ENCODE measurements at regions not wholly inside any gene's neighbourhood (a gene's known extent, or its start where the extent isn't known, plus 50 kb on each side); places are given as distances from the start of the nearest gene placed in this dataset.

- Histone ChIP-seq H3K27me3 (ENCODE audit: control insufficient read depth in 3 of 3, insufficient read depth in 3 of 3, low read depth in 1 of 3, low read length in 3 of 3) (no peaks in the 10 kb centered on the region), H4K91ac (ENCODE audit: low read depth, low read length, poor library complexity) (no peak overlapping the region), H2AK5ac (ENCODE audit: low read depth, low read length) (no peak overlapping the region), H3K23ac (ENCODE audit: low read depth, low read length, poor library complexity) (no peak overlapping the region), H2BK15ac (ENCODE audit: low read length) (no peak overlapping the region), H3K27ac (replicated peaks; ENCODE audit: low read length) (no peak overlapping the region), H3K4me3 (ENCODE audit: low read length in 2 of 2) (no peak overlapping the region), H2BK120ac (ENCODE audit: low read depth, low read length) (no peak overlapping the region), H3K18ac (ENCODE audit: low read length) (no peak overlapping the region), H3K4me2 (ENCODE audit: insufficient read depth, low read length, poor library complexity, severe bottlenecking) (no peak overlapping the region), H2BK5ac (ENCODE audit: low read length) (no peak overlapping the region), H3K9ac (ENCODE audit: low read depth, low read length, poor library complexity) (no peak overlapping the region), H2BK12ac (ENCODE audit: low read length) (no peak overlapping the region), H3K9me3 (replicated peaks in 1 of 2; ENCODE audit: control insufficient read depth in 2 of 2, insufficient read depth in 1 of 2, low read depth in 1 of 2, low read length in 2 of 2) (no peaks in the 10 kb centered on the region), H3K79me1 (ENCODE audit: low read depth, low read length) (no peaks in the 10 kb centered on the region), H3K14ac (ENCODE audit: low read length) (no peak overlapping the region), H3K4me1 (ENCODE audit: control insufficient read depth in 2 of 2, insufficient read depth in 1 of 2, low read depth in 1 of 2, low read length in 2 of 2) (no peaks in the 10 kb centered on the region), H3K4ac (ENCODE audit: low read length) (no peak overlapping the region), H4K8ac (ENCODE audit: low read depth, low read length) (no peak overlapping the region), H2AFZ (ENCODE audit: low read length) (no peak overlapping the region), H3K36me3 (replicated peaks in 1 of 2; ENCODE audit: control insufficient read depth in 2 of 2, insufficient read depth in 2 of 2, low read length in 2 of 2) (no peaks in the 10 kb centered on the region)
- no CpG with 5 or more reads among the region's 4 CpGs for WGBS, 2 donors (ENCODE audit: extremely low coverage in 2 of 2, insufficient read length in 2 of 2, insufficient replicate concordance in 1 of 2)
- no peak for DNase-seq (ENCODE audit: low spot score)
Measured at GRCh38 chr3:101984356-101984755, 135.0 kb downstream of the NFKBIZ start.

- no CpG with 5 or more reads among the region's 3 CpGs for WGBS, 2 donors (ENCODE audit: extremely low coverage in 2 of 2, insufficient read length in 2 of 2, insufficient replicate concordance in 1 of 2)
- no peak overlapping the region for H2AFZ ChIP-seq (ENCODE audit: low read length)
Measured at GRCh38 chr3:101988596-101988995, 139.3 kb downstream of the NFKBIZ start.

GRCh38 chr3:101989578-101990200 is 140.4 kb downstream of the NFKBIZ start:
- no peaks in the 10 kb centered on the region for H3K36me3 ChIP-seq (replicated peaks in 1 of 2; ENCODE audit: control insufficient read depth in 2 of 2, insufficient read depth in 2 of 2, low read length in 2 of 2)
- no peak overlapping the region for H3K4me2 ChIP-seq (ENCODE audit: insufficient read depth, low read length, poor library complexity, severe bottlenecking)
- no peak for DNase-seq (ENCODE audit: low spot score)
- no peak overlapping the region for H3K4me3 ChIP-seq (ENCODE audit: low read length in 2 of 2)
- H3K27ac ChIP-seq (replicated peaks; ENCODE audit: low read length), result no peak overlapping the region
- no peak overlapping the region for H2BK120ac ChIP-seq (ENCODE audit: low read depth, low read length)
- WGBS, 2 donors (ENCODE audit: extremely low coverage in 2 of 2, insufficient read length in 2 of 2, insufficient replicate concordance in 1 of 2), result no CpG with 5 or more reads among the region's 5 CpGs
- no peaks in the 10 kb centered on the region for H3K27me3 ChIP-seq (ENCODE audit: control insufficient read depth in 3 of 3, insufficient read depth in 3 of 3, low read depth in 1 of 3, low read length in 3 of 3)
- no peak overlapping the region for H3K18ac ChIP-seq (ENCODE audit: low read length)
- no peak overlapping the region for H3K14ac ChIP-seq (ENCODE audit: low read length)
- H3K79me1 ChIP-seq (ENCODE audit: low read depth, low read length), result no peaks in the 10 kb centered on the region
- no peaks in the 10 kb centered on the region for H3K9me3 ChIP-seq (replicated peaks in 1 of 2; ENCODE audit: control insufficient read depth in 2 of 2, insufficient read depth in 1 of 2, low read depth in 1 of 2, low read length in 2 of 2)
- no peak overlapping the region for H4K91ac ChIP-seq (ENCODE audit: low read depth, low read length, poor library complexity)
- no peak overlapping the region for H3K4ac ChIP-seq (ENCODE audit: low read length)
- no peak overlapping the region for H2AFZ ChIP-seq (ENCODE audit: low read length)
- no peak overlapping the region for H2BK15ac ChIP-seq (ENCODE audit: low read length)
- no peak overlapping the region for H3K9ac ChIP-seq (ENCODE audit: low read depth, low read length, poor library complexity)
- no peak overlapping the region for H2BK12ac ChIP-seq (ENCODE audit: low read length)
- no peak overlapping the region for H2AK5ac ChIP-seq (ENCODE audit: low read depth, low read length)
- H3K4me1 ChIP-seq (ENCODE audit: control insufficient read depth in 2 of 2, insufficient read depth in 1 of 2, low read depth in 1 of 2, low read length in 2 of 2), result no peaks in the 10 kb centered on the region
- H2BK5ac ChIP-seq (ENCODE audit: low read length), result no peak overlapping the region
- H3K23ac ChIP-seq (ENCODE audit: low read depth, low read length, poor library complexity), result no peak overlapping the region
- no peak overlapping the region for H4K8ac ChIP-seq (ENCODE audit: low read depth, low read length)

More at GRCh38 chr3:101988596-101988995, 139.3 kb downstream of the NFKBIZ start:
- H3K79me1 ChIP-seq (ENCODE audit: low read depth, low read length), result no peaks in the 10 kb centered on the region
- no peak overlapping the region for H2BK15ac ChIP-seq (ENCODE audit: low read length)
- H3K27ac ChIP-seq (replicated peaks; ENCODE audit: low read length), result no peak overlapping the region
- no peak overlapping the region for H4K8ac ChIP-seq (ENCODE audit: low read depth, low read length)
- no peak overlapping the region for H3K9ac ChIP-seq (ENCODE audit: low read depth, low read length, poor library complexity)
- DNase-seq (ENCODE audit: low spot score), result no peak
- H3K27me3 ChIP-seq (ENCODE audit: control insufficient read depth in 3 of 3, insufficient read depth in 3 of 3, low read depth in 1 of 3, low read length in 3 of 3), result no peaks in the 10 kb centered on the region
- no peak overlapping the region for H3K23ac ChIP-seq (ENCODE audit: low read depth, low read length, poor library complexity)
- no peak overlapping the region for H2BK12ac ChIP-seq (ENCODE audit: low read length)
- no peak overlapping the region for H4K91ac ChIP-seq (ENCODE audit: low read depth, low read length, poor library complexity)
- H2AK5ac ChIP-seq (ENCODE audit: low read depth, low read length), result no peak overlapping the region
- no peaks in the 10 kb centered on the region for H3K4me1 ChIP-seq (ENCODE audit: control insufficient read depth in 2 of 2, insufficient read depth in 1 of 2, low read depth in 1 of 2, low read length in 2 of 2)
- no peak overlapping the region for H3K18ac ChIP-seq (ENCODE audit: low read length)
- H3K4me3 ChIP-seq (ENCODE audit: low read length in 2 of 2), result no peak overlapping the region
- no peaks in the 10 kb centered on the region for H3K36me3 ChIP-seq (replicated peaks in 1 of 2; ENCODE audit: control insufficient read depth in 2 of 2, insufficient read depth in 2 of 2, low read length in 2 of 2)
- no peaks in the 10 kb centered on the region for H3K9me3 ChIP-seq (replicated peaks in 1 of 2; ENCODE audit: control insufficient read depth in 2 of 2, insufficient read depth in 1 of 2, low read depth in 1 of 2, low read length in 2 of 2)
- H3K4me2 ChIP-seq (ENCODE audit: insufficient read depth, low read length, poor library complexity, severe bottlenecking), result no peak overlapping the region
- H3K4ac ChIP-seq (ENCODE audit: low read length), result no peak overlapping the region
- H2BK120ac ChIP-seq (ENCODE audit: low read depth, low read length), result no peak overlapping the region
- no peak overlapping the region for H3K14ac ChIP-seq (ENCODE audit: low read length)
- no peak overlapping the region for H2BK5ac ChIP-seq (ENCODE audit: low read length)

DNA sequence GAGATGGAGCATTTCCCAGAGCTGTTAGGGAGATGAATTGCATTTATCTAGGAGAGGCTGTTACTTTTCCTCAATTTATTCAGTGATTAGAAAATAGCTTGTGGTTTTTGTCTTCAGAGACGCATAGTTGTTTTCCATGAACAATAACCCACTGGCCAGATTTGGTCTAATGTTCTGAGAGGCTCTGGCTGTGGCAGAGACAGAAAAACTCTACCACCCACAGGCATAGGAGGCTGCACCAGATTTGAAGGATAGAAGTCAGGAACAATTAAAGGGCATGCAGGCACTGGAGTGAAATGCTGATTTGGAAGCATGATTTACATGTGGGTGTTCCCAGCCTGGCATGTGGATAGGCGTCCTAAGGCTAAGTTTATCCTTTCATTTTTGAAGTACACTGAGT is 143.5 kb downstream of the NFKBIZ start:
- Histone ChIP-seq H4K91ac (ENCODE audit: low read depth, low read length, poor library complexity) (no peak overlapping the region), H2BK120ac (ENCODE audit: low read depth, low read length) (no peak overlapping the region), H2AFZ (ENCODE audit: low read length) (no peak overlapping the region), H2AK5ac (ENCODE audit: low read depth, low read length) (no peak overlapping the region), H3K9ac (ENCODE audit: low read depth, low read length, poor library complexity) (no peak overlapping the region), H3K79me1 (ENCODE audit: low read depth, low read length) (no peaks in the 10 kb centered on the region), H2BK5ac (ENCODE audit: low read length) (no peak overlapping the region), H2BK15ac (ENCODE audit: low read length) (no peak overlapping the region), H4K8ac (ENCODE audit: low read depth, low read length) (no peak overlapping the region), H3K27me3 (ENCODE audit: control insufficient read depth in 3 of 3, insufficient read depth in 3 of 3, low read depth in 1 of 3, low read length in 3 of 3) (no peaks in the 10 kb centered on the region), H3K4me2 (ENCODE audit: insufficient read depth, low read length, poor library complexity, severe bottlenecking) (no peak overlapping the region), H3K4ac (ENCODE audit: low read length) (no peak overlapping the region), H3K9me3 (replicated peaks in 1 of 2; ENCODE audit: control insufficient read depth in 2 of 2, insufficient read depth in 1 of 2, low read depth in 1 of 2, low read length in 2 of 2) (no peaks in the 10 kb centered on the region), H3K14ac (ENCODE audit: low read length) (no peak overlapping the region), H3K23ac (ENCODE audit: low read depth, low read length, poor library complexity) (no peak overlapping the region), H3K27ac (replicated peaks; ENCODE audit: low read length) (no peak overlapping the region), H2BK12ac (ENCODE audit: low read length) (no peak overlapping the region), H3K36me3 (replicated peaks in 1 of 2; ENCODE audit: control insufficient read depth in 2 of 2, insufficient read depth in 2 of 2, low read length in 2 of 2) (no peaks in the 10 kb centered on the region), H3K18ac (ENCODE audit: low read length) (no peak overlapping the region), H3K4me3 (ENCODE audit: low read length in 2 of 2) (no peak overlapping the region), H3K4me1 (ENCODE audit: control insufficient read depth in 2 of 2, insufficient read depth in 1 of 2, low read depth in 1 of 2, low read length in 2 of 2) (no peaks in the 10 kb centered on the region)
- no peak for DNase-seq (ENCODE audit: low spot score)
- WGBS, 2 donors (ENCODE audit: extremely low coverage in 2 of 2, insufficient read length in 2 of 2, insufficient replicate concordance in 1 of 2), result no CpG with 5 or more reads among the region's 2 CpGs
